ENCODE measurements at regions not wholly inside any gene's neighbourhood (a gene's known extent, or its start where the extent isn't known, plus 50 kb on each side); places are given as distances from the start of the nearest gene placed in this dataset.

DNA sequence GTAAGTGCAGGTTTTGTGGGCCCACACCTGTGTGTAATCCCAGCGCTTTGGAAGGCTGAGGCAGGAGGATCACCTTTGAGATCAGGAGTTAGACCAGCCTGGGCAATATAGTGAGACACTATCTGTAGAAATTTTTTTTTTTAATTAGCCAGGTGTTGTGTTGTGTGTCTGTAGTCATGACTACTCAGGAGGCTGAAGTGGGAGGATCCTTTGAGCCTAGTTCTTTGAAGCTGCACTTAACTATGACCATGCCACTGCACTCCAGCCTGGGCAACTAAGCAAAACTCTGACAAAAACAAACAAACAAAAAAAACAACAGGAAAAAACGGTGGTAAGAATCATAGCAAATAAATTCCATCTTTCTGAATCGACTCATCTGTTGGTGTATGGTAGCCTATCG lies 268.6 kb upstream of the PDGFD start:
- DNase-seq (ENCODE audit: low read depth), result no peak

DNA sequence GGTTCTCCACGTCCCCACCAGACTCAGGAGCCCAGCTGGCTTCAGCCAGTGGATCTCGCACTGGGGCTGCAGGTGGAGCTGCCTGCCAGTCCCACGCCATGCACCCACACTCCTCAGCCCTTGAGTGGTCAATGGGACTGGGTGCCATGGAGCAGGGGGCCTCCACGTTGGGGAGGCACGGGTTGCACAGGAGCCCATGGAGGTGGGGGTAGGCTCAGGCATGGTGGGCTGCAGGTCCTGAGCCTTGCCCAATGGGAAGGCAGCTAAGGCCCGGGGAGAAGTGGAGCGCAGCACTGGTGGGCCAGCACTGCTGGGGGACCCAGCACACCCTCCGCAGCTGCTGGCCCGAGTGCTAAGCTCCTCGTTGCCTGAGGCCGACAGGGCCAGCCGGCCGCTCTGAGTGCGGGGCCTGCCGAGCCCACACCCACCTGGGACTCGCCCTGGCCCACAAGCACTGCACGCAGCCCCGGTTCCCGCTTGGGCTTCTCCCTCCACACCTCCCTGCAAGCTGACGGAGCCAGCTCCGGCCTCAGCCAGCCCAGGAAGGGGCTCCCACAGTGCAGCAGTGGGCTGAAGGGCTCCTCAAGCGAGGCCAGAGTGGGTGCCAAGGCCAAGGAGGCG lies 258.5 kb upstream of the PDGFD start:
- DNase-seq (ENCODE audit: low read depth), result no peak

DNA sequence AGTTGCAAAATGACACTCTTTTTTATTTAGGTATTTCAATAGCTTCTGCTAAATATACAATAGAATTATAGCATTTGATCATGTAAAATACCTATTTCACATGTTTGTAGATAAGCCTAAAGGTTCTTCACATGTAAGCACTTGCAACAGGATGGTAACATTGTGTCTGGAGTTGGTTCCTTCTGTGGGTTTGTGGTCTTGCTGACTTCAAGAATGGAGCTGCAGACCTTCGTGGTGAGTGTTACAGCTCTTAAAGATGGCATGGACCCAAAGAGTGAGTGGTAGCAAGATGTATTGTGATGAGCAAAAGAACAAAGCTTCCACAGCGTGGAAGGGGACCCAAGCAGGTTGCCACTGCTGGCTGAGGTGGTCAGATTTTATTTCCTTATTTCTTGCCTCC lies 246.4 kb upstream of the PDGFD start:
- no peak for DNase-seq (ENCODE audit: low read depth)

DNA sequence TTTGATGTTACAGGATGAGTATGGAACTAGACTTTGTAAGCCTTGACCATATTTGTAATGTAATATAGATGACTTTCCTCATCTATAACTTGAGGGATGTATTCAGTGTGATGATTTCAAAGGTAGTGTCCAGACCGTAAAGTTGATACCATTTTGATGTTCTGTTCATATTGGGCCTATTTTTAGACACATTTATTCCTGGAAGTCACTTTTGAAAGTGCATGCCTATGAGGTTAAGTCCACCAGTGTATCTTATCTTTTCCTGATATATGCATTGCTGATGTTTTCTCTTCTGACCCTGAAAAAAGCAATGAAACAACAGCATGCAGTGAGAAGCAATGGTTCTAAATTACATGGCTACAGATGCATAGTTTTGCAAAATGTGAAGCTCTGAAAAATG lies 244.7 kb upstream of the PDGFD start:
- DNase-seq (ENCODE audit: low read depth), result no peak

GRCh38 chr11:104405277-104405676 lies 241.3 kb upstream of the PDGFD start:
- no peak for DNase-seq (ENCODE audit: low read depth)

DNA sequence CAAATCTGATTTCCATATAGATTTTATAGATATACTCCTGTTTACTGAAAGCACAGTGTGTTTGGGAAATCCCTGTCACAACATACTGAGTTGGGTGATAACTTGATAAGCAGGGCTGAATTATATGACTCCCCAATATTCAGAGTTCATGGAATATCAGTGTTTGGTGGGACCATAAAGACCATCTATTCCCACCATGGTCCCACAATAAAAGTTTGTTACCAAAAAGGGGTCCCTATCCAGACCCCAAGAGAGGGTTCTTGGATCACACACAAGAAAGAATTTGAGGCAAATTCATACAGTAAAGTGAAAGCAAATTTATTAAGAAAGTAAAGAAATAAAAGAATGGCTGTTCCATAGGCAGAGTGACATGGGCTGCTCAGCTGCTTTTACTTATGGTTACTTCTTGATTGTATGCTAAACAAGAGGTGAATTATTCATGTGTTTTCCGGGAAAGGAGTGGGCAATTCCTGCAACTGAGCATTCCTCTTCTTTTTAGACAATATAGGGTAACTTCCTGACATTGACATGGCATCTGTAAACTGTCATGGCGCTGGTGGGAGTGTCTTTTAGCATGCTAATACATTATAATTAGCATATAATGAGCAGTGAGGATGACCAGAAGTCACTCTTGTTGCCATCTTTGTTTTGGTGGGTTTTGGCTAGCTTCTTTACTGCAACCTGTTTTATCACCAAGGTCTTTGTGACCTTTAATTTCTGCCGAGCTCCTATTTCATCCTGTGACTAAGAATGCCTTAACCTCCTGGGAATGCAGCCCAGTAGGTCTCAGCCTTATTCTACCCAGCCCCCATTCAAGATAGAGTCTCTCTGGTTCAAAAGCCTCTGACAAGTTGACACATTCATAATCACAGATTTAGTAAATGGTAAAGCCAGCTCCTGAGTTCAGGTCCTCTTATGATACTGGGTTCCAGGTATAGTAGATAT lies 240.6 kb upstream of the PDGFD start:
- no peak for DNase-seq (ENCODE audit: low read depth)

- DNase-seq (ENCODE audit: low read depth), result no peak
Measured at GRCh38 chr11:104402812-104403521, 239.0 kb upstream of the PDGFD start.

DNA sequence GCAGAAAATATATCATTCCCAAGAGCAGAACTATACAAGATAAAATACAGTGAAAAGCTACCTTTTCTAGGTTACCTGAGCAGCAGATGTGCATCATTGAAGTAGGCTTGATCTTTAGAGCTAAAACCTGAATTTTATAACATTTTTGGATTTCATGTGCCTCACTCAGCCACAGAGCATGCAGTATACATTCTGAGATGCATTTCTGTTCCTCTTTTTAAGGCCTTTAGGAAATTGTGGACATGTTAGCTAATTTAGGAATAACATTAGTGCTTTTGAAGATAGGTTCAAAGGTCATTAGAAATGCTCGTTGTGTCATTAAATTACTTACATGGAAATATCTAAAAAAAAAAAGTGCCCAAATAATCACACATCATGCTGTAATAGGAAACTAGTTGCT lies 230.6 kb upstream of the PDGFD start:
- no peak for DNase-seq (ENCODE audit: low read depth)

GRCh38 chr11:104390651-104391050 lies 226.7 kb upstream of the PDGFD start:
- no peak for DNase-seq (ENCODE audit: low read depth)

GRCh38 chr11:104385884-104386283 lies 221.9 kb upstream of the PDGFD start:
- DNase-seq (ENCODE audit: low read depth), result no peak

- no peak for DNase-seq (ENCODE audit: low read depth)
Measured at GRCh38 chr11:104380358-104380757, 216.4 kb upstream of the PDGFD start.

DNA sequence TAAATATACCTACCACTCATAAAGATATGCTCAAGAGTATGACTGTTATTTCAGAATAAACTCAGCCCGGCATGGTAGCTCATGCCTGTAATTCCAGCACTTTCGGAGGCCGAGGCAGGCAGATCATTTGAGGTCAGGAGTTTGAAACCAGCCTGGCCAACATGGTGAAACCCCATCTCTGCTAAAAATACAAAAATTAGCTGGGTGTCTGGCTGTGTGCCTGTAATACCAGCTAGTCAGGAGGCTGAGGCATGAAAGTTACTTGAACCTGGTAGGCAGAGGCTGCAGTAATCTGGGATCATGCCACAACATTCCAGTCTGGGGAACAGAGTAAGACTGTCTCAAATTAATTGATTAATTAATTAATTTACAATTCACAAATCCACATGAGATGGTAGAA lies 208.2 kb upstream of the PDGFD start:
- no peak for DNase-seq (ENCODE audit: low read depth)

- DNase-seq (ENCODE audit: low read depth), result no peak
Measured at GRCh38 chr11:104370478-104370877, 206.5 kb upstream of the PDGFD start.

DNA sequence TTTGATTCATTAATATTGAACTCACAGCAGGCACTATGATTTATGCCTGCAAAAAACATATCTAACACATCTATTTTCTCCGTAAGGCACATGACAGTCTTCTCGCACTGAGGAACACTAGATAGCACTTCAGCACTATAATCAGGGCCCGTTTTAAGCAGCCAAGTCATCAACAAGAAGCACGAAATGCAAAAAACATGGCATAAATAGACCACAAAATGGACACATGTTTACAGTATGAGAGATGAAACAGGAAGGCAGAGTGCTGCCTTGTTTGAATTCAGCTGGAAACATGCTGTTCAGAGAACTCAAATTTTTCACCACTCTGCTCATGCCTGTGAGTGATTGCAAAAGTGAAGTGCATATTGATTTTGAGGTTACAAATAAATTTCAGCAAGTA lies 205.8 kb upstream of the PDGFD start:
- no peak for DNase-seq (ENCODE audit: low read depth)

GRCh38 chr11:104366321-104366734 lies 202.4 kb upstream of the PDGFD start:
- DNase-seq (ENCODE audit: low read depth), result no peak

GRCh38 chr11:104365676-104366075 lies 201.7 kb upstream of the PDGFD start:
- no peak for DNase-seq (ENCODE audit: low read depth)

DNA sequence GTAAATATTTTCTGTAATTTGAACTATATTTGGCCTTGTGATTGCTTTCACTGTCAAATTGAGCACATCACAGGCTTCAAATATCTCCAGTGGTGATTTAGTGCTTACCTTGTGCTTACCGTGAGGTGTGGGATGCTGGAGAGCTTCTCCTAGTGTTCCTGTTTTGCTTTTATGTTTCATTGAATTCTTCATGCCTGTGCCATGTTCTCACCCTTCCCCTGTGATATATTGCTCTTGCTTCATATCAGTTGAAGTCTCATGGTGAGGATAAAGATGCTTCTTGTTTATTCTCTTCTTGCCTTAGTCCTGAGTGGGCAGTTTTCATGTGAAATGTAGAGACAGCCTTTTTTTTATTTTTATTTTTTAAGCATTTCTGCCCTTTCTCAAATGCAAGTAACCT lies 198.0 kb upstream of the PDGFD start:
- DNase-seq (ENCODE audit: low read depth), result no peak

- DNase-seq (ENCODE audit: low read depth), result no peak
Measured at GRCh38 chr11:104352036-104352435, 188.1 kb upstream of the PDGFD start.

GRCh38 chr11:104343578-104343977 lies 179.6 kb upstream of the PDGFD start:
- DNase-seq (ENCODE audit: low read depth), result no peak

DNA sequence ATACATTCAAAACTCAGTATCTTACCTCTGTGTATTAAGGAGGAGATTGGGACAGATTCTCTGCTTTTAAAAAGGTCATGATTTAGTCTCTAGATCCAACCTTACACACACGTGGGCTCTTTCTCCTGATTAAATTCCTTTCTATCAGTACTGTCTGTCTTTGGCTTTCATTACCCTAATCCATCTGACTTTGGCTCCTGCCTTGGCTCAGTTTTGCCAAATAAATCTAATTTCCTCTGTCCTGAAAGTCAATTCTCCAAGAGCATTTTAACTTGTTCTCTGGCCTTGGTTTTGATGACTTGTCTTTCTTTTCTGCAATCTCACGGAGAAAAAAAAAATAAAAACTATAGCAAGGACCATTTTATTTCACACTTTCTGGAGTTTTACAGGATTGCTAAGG lies 176.6 kb upstream of the PDGFD start:
- DNase-seq (ENCODE audit: low read depth), result no peak

DNA sequence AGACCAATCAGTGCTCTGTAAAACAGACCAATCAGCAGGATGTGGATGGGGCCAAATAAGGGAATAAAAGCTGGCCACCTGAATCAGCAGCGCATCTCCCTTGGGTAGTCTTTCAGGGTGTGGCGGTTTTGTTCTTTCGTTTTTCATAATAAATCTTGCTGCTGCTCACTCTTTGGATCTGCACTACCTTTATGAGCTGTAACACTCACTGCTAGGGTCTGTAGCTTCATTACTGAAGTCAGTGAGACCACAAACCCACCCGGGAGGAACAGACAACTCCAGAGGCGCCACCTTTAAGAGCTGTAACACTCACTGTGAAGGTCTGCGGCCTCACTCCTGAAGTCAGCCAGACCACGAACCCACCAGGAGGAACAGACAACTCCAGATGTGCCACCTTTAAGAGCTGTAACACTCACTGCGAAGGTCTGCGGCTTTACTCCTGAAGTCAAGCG lies 175.5 kb upstream of the PDGFD start:
- DNase-seq (ENCODE audit: low read depth), result no peak

DNA sequence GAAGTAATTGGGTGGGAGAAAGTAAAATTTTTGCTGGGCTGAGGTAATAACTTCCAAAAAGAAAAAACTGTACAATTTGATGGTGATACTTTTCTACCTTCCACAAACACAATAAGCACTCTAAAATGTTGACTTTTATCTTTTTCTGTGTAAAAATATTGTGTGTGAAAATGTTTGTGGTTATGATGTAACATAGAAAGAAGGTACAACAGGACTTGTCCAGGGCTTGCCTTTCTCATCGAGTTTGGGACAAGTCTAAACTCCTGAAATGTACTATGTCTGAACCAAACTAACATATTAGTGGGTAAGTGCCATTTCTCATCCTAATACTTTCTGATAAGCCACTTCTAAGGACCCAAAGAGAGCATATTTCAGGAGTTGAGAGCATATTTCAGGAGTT lies 174.2 kb upstream of the PDGFD start:
- no peak for DNase-seq (ENCODE audit: low read depth)

GRCh38 chr11:104337273-104337672 lies 173.3 kb upstream of the PDGFD start:
- no peak for DNase-seq (ENCODE audit: low read depth)

All from activated T-cell treated with anti-CD3 and anti-CD28 coated beads for 48 hours (primary cell).